ENCODE measurements at regions not wholly inside any gene's neighbourhood (a gene's known extent, or its start where the extent isn't known, plus 50 kb on each side); places are given as distances from the start of the nearest gene placed in this dataset.

GRCh38 chr5:71834601-71835000 is 115.5 kb downstream of the CARTPT start:
- no peak for TF ChIP-seq POLR2A (IDR thresholded peaks at IDR 0.05; ENCODE audit: low read depth, low read length)
- no peak for TF ChIP-seq SMC3 (IDR thresholded peaks at IDR 0.05; ENCODE audit: low read depth, low read length)
- no peak for TF ChIP-seq RFX5 (IDR thresholded peaks at IDR 0.05; ENCODE audit: low read depth, low read length)
- no peak for TF ChIP-seq CEBPB (IDR thresholded peaks at IDR 0.05; ENCODE audit: low read depth, low read length)
- TF ChIP-seq MXI1 (IDR thresholded peaks at IDR 0.05; ENCODE audit: borderline replicate concordance, low read depth, low read length) = no peak
- no peak for TF ChIP-seq MAZ (IDR thresholded peaks at IDR 0.05; ENCODE audit: borderline replicate concordance, low read depth, low read length)

All from IMR-90 (cell line).